ENCODE measurements at regions not wholly inside any gene's neighbourhood (a gene's known extent, or its start where the extent isn't known, plus 50 kb on each side); places are given as distances from the start of the nearest gene placed in this dataset.

DNA sequence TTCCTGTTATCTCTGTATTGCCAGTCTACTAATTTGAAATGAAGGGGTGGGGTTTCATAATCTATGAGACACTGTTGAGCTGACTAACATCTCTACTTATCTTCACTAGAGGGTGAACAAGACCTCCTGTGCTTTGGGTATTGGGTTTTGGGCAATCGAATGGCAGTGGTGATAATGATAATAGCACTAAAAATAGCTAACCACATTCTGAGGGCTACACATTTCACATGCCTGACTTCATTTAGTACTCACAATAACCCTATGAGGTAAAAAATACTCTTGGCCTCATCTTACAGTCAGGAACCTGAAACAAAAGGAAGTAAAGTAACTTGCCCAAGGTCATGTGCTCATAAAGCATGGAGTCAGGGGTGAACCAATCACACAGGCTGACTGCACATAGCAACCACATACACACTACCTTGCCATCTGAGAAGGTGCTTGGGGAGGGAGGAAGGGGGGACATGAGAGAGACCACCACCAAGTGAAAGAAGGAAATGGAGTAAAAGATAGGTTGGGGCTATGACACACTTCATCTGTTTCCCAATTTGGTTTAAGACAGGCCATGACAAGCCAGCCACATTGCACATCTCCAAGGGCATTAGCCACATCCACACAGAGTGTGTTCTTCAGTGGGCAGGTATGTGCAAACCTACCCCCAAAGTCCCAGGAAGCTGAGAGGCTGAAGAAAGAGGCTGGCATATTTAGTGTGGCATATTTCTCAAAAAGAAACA, 387.6 kb upstream of the DDI1 start:
- Mint-ChIP-seq H3K36me3 (ENCODE audit: insufficient read depth) (no peaks in the 10 kb centered on the region), H3K27ac (no peak overlapping the region)

GRCh38 chr11:103649401-103649895, 387.0 kb upstream of the DDI1 start:
- Mint-ChIP-seq H3K9me3 (ENCODE audit: low read depth) (peaks cover 10% of the 10 kb centered on the region), H3K36me3 (ENCODE audit: insufficient read depth) (no peaks in the 10 kb centered on the region), H3K27me3 (no peaks in the 10 kb centered on the region), H3K4me1 (ENCODE audit: low read depth) (no peaks in the 10 kb centered on the region), H3K4me3 (ENCODE audit: low read depth) (no peak overlapping the region), H3K27ac (no peak overlapping the region)
- no peak for DNase-seq (ENCODE audit: low spot score, unreplicated experiment)
- TF ChIP-seq, protein P1, sequence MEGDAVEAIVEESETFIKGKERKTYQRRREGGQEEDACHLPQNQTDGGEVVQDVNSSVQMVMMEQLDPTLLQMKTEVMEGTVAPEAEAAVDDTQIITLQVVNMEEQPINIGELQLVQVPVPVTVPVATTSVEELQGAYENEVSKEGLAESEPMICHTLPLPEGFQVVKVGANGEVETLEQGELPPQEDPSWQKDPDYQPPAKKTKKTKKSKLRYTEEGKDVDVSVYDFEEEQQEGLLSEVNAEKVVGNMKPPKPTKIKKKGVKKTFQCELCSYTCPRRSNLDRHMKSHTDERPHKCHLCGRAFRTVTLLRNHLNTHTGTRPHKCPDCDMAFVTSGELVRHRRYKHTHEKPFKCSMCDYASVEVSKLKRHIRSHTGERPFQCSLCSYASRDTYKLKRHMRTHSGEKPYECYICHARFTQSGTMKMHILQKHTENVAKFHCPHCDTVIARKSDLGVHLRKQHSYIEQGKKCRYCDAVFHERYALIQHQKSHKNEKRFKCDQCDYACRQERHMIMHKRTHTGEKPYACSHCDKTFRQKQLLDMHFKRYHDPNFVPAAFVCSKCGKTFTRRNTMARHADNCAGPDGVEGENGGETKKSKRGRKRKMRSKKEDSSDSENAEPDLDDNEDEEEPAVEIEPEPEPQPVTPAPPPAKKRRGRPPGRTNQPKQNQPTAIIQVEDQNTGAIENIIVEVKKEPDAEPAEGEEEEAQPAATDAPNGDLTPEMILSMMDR (IDR thresholded peaks at IDR 0.05; ENCODE audit: unreplicated experiment), result no peak

More for the DNA sequence above, 387.6 kb upstream of the DDI1 start:
- TF ChIP-seq, protein P1 (IDR thresholded peaks at IDR 0.05; ENCODE audit: unreplicated experiment), result no peak
- H3K4me1 Mint-ChIP-seq (ENCODE audit: low read depth), result no peaks in the 10 kb centered on the region
- H3K9me3 Mint-ChIP-seq (ENCODE audit: low read depth), result peaks cover 10% of the 10 kb centered on the region
- no peak for DNase-seq (ENCODE audit: low spot score, unreplicated experiment)
- no peaks in the 10 kb centered on the region for H3K27me3 Mint-ChIP-seq
- H3K4me3 Mint-ChIP-seq (ENCODE audit: low read depth), result no peak overlapping the region

DNA sequence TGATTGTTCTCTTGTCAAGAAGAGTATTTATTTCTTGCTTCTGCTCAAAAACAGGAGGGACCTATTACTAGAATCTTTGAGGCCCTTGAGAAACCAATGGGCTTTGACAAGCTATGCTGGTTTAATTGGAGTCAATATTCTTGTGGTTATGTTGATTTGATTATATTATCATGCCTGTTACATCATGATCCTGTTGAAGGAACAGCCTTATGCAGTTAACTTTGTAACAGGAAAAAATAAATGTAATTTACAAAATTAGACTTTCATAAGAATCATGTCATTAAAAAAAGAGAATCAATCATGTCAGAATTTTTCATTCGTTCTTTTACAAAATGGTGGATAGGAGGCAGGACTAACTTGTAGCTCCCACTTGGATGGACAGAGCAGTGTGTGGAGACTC, 386.1 kb upstream of the DDI1 start:
- TF ChIP-seq, protein P1 (IDR thresholded peaks at IDR 0.05; ENCODE audit: unreplicated experiment), result no peak
- H3K4me1 Mint-ChIP-seq (ENCODE audit: low read depth), result no peaks in the 10 kb centered on the region
- H3K27me3 Mint-ChIP-seq, result no peaks in the 10 kb centered on the region
- H3K4me3 Mint-ChIP-seq (ENCODE audit: low read depth), result no peak overlapping the region
- peaks cover 10% of the 10 kb centered on the region for H3K9me3 Mint-ChIP-seq (ENCODE audit: low read depth)
- no peaks in the 10 kb centered on the region for H3K36me3 Mint-ChIP-seq (ENCODE audit: insufficient read depth)
- no peak overlapping the region for H3K27ac Mint-ChIP-seq
- no peak for DNase-seq (ENCODE audit: low spot score, unreplicated experiment)

- H3K4me1 Mint-ChIP-seq (ENCODE audit: low read depth), result no peaks in the 10 kb centered on the region
- no peak overlapping the region for H3K4me3 Mint-ChIP-seq (ENCODE audit: low read depth)
- no peaks in the 10 kb centered on the region for H3K27me3 Mint-ChIP-seq
- DNase-seq (ENCODE audit: low spot score, unreplicated experiment), result no peak
- no peaks in the 10 kb centered on the region for H3K36me3 Mint-ChIP-seq (ENCODE audit: insufficient read depth)
- TF ChIP-seq, protein P1 (IDR thresholded peaks at IDR 0.05; ENCODE audit: unreplicated experiment), result no peak
- H3K27ac Mint-ChIP-seq, result no peak overlapping the region
- peaks cover 10% of the 10 kb centered on the region for H3K9me3 Mint-ChIP-seq (ENCODE audit: low read depth)
These were observed 385.0 kb upstream of the DDI1 start for GRCh38 chr11:103651341-103651998.

- DNase-seq (ENCODE audit: low spot score, unreplicated experiment), result no peak
- no peaks in the 10 kb centered on the region for H3K4me1 Mint-ChIP-seq (ENCODE audit: low read depth)
These were observed 384.4 kb upstream of the DDI1 start for GRCh38 chr11:103652013-103652412.

More at GRCh38 chr11:103652013-103652412, 384.4 kb upstream of the DDI1 start:
- Mint-ChIP-seq H3K27ac (no peak overlapping the region), H3K27me3 (no peaks in the 10 kb centered on the region), H3K9me3 (ENCODE audit: low read depth) (peaks cover 10% of the 10 kb centered on the region), H3K4me3 (ENCODE audit: low read depth) (no peak overlapping the region), H3K36me3 (ENCODE audit: insufficient read depth) (no peaks in the 10 kb centered on the region)
- TF ChIP-seq, protein P1 (IDR thresholded peaks at IDR 0.05; ENCODE audit: unreplicated experiment), result no peak
